ENCODE measurements at regions not wholly inside any gene's neighbourhood (a gene's known extent, or its start where the extent isn't known, plus 50 kb on each side); places are given as distances from the start of the nearest gene placed in this dataset.
"Not testable (repeated sequence)": the region's sequence is repeated elsewhere in the genome, so short reads cannot be mapped to it uniquely, and the experiment has no call there.

DNA sequence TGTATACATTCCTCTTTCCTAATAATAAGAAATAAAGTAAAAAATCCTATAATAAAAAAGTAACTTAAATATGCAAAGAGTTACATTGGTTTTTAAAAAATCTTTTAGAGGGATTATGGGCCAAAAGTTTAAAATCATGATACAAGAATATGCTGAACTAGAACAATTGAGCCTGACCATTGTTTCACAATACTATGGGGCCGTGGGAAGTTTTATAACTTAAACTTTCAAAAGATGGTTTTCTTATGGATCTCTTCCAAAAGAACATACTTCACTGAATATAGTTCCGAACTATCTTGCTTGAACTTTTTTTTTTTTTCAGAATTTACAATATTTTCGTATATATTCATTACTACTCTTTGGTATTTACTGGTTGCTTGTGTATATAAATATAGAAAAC, 97.6 kb downstream of the NFKBIZ start:
- no peak for DNase-seq (ENCODE audit: extremely low read depth, low read depth)

DNA sequence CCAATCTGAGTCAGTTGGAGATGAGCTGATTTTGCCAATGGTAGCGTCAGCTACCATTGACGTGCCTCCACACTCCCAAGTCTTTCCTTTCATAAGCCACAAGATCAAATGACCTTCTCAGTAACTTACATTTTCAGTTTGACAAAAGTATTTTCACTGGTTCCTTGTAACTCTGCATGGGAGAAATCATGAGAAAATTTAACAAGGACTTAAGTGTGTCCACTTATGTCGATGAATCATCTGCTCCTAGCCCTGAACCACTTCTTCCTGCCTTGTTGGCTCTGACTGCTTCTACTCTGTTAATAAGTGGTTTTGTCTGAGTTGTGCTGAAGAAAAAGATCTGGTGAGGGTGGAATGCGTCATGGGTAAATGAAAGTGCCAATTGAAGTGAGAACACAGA, 101.2 kb downstream of the NFKBIZ start:
- DNase-seq (ENCODE audit: extremely low read depth, low read depth): no peak

DNA sequence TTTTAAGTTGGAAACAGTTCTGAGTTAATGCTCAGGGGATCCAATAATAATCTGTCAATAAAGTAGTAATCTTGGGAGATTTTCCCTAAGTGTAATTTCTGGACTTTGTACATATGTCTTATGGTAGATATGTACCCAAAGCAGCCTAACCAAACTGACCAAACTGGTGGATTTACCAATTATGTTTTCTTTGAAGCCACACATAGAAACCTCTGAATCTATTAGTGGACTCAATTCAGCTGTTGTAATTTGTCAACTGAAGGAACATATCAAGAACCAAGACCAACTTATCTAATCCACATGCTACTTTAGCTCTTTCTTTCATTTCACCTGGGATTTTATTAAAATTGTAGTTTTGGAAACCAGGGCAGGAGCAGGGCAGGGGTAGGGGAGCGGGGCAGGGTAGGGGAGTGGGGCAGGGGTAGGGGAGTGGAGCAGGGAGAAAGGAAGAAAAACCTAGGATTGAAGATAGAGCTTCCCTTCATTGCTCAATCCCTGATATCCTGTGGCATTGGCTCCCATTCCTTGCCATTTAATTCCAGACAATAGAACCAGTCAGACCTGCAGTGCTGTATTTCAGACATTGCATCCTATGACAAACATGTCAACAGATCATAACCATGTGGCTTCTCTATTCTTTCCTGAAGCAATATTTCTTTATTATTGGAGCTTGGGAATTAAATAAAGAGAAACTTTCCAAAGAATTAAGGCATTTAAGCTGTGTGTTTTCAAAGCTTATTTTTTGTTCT, 101.8 kb downstream of the NFKBIZ start:
- DNase-seq (ENCODE audit: extremely low read depth, low read depth): no peak

DNA sequence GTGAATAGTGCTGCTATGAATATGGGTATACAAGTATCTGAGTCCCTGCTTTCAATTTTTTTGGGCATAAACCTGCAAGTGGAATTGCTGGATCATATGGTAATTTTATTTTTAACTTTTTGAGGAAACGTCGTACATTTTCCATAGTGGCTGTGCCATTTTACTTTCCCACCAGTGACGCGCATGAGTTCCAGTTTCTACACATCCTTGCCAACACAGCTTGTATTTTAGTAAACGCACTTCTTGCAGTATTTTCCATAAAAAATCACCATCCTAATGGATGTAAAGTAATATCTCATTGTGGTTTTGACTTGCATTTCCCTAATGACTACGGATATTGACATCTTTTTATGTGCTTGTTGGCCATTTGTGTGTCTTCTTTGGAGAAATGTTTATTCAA, 105.0 kb downstream of the NFKBIZ start:
- no peak for DNase-seq (ENCODE audit: extremely low read depth, low read depth)

DNA sequence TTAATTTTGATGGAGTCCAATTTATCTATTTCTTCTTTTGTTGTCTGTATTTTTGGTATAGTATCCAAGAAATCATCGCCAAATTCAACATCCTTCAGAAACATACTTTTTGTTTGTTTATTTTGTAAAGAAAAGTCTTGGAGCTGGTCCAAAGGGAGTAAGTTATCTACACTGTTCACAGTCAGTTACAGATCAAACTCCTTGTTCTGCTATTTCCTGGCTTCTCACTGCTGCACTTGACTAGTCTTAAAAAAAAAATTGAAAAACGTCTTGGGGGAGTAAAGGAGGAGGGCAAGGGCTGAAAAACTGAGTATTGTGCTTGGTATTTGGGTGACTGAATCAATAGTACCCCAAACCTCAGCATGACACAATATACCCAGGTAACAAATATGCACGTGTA, 105.6 kb downstream of the NFKBIZ start:
- DNase-seq (ENCODE audit: extremely low read depth, low read depth): no peak

DNA sequence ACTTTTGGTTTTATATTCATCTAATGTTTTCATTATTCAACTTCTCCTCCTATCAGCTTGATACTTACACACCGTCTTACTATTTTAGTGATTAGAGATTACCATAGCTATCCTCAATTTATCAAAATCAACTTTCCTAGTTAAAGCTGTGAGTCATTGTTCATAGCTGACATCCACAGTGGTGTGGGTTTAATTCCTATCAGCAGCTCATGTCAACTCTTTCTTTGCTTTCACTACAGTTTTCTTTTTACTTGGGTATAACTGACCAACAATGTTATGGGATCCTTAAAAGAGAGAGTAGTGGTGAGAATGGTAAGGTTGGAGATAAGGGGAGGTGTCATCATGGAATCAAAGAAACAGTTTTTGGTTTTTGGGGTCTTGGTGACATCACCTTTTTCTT, 112.7 kb downstream of the NFKBIZ start:
- no peak for DNase-seq (ENCODE audit: extremely low read depth, low read depth)

DNA sequence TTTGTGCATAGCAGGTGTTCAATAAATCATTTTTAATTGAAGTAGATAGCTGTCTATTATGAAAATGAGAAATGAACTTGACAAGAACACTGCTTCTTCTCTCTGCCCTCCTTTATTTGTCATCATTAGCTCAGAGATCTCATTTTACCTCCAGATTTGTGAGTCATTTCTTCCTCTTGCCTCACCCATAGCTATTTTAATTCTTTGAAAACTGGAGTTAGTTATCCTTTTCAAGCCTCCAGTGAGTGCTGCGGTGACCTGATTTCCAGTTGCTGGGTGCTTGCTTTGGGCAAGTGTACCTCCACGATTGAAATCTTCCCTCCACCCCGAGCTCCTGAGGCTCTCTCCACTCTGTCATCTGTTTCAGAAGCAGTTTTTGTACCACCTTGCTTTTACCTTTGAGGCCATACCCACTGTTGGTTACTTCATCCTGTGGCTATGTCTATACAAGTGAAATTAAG, 114.6 kb downstream of the NFKBIZ start:
- no peak for DNase-seq (ENCODE audit: extremely low read depth, low read depth)

DNA sequence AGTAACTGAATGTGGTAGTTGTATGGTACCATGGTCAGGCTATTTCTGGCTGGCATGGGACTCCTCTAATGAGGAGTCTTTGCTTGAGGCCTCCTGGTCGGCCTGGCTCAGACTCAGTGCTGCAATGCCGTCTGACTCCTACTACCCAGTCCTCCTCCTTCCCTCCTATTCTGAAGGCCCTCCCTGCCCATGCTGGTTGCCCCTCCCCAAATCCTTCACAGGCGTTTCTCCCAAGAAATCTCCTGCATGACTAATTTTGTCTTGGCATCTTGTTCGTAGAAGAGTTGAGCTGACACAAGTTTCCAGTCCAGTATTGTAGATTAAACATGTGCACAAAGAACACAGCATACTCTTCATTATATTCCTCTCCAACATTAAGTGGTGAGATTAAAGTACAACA, 115.5 kb downstream of the NFKBIZ start:
- DNase-seq (ENCODE audit: extremely low read depth, low read depth): no peak

DNA sequence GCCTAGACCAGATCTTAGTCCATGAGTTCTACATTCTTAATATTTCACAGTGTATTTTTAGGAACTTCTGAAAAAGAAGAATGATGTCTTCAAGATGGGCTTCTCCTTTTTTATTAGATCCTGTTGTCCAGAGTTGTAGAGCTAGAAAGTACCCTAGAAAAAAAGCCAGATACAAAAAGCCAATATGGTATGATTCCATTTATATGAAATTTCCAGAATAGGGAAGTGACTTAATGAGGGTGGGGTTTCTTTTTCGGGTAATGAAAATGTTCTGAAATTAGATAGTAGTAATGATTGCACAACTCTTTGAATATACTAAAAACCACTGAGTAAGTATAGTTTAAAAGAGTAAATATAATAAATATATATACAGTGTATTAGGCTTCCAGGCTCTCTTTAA, 116.9 kb downstream of the NFKBIZ start:
- no peak for DNase-seq (ENCODE audit: extremely low read depth, low read depth)

DNA sequence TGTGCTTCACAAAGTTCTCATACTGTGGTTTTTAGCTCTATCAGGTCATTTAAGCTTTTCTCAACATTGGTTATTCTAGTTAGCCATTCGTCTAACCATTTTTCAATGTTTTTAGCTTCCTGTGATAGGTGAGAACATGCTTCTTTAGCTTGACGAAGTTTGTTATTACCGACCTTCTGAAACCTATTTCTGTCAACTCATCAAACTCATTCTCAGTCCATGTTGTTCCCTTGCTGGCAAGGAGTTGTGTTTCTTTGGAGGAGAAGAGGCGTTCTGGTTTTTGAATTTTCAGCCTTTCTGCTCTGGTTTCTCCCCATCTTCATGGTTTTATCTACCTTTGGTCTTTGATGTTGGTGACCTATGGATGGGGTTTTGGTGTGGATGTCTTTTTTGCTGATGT, 120.9 kb downstream of the NFKBIZ start:
- DNase-seq (ENCODE audit: extremely low read depth, low read depth): no peak

DNA sequence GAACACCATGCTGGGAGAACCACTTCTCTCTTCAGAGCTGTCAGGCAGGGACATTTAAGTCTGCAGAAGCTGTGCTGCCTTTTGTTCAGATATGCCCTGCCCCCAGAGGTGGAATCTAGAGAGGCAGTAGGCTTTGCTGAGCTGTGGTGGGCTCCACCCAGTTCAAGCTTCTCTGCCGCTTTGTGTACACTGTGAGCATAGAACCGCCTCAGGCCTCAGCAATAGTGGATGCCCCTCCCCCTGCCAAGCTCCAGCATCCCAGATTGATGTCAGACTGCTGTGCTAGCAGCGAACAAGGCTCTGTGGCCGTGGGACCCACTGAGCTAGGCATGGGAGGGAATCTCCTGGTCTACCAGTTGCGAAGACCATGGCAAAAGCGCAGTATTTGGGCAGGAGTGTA, 121.6 kb downstream of the NFKBIZ start:
- no peak for DNase-seq (ENCODE audit: extremely low read depth, low read depth)

DNA sequence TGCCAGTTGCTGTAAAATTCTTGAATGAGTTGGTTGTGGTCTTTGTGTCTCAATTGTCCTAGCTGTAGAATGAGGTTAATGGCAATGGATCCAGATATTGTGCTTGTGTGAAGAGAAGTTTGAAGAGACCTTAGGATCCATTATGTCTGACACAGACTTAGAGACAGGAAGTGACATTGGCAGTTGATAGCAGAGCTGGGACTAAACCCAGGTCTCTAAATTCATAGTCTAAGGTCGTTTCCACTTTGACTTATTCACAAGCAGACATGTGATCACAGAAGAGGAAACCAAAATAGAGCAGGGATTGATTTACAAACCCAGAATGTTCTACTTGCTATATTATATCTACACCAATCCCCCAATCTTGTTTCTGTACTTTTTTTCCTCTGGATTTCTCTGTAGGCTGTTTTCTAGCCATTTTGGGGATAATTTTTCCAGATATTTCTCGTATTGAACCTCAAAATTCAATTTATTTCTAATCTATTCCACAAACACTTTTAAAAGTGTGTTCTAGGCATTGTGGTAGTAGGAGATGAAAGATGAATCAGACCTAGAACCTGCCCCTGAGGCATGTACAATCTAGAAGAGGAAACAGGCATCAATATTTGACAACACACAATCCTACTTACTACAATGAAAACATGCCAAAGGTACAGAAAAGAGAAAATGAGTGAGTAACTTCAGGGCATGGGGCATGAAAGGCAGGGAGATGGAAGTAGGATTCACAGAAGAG, 123.3 kb downstream of the NFKBIZ start:
- DNase-seq (ENCODE audit: extremely low read depth, low read depth): no peak

DNA sequence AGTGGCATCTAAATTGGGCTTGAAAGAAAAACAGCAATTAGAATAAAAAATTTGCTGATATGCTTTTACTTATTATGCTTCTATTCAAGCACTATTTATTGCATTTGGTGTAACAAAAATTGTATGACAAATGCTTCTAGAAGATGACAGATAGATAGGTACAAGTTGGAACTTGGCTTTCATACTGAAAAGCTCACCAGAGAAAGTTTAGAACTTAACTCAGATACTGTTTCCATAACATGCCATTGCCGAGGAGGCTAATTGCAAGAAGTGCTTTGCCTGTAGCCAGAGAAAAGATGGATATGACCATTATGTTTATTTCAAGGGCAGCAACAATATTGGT, 123.8 kb downstream of the NFKBIZ start:
- no peak for DNase-seq (ENCODE audit: extremely low read depth, low read depth)

DNA sequence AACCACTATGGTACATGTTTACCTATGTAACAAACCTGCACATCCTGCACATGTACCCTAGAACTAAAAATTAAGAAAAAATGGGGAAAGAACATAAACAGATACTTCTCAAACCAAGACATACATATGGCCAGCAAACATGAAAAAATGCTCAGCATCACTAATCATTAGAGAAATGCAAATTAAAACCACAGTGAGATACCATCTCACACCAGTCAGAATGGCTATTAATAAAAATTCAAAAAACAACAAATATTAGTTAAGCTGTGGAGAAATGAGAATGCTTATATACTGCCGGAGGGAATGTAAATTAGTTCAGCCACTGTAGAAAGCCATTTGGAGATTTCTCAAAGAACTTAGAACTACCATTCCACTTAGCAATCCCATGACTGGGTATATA, 126.1 kb downstream of the NFKBIZ start:
- DNase-seq (ENCODE audit: extremely low read depth, low read depth): not testable (repeated sequence)

DNA sequence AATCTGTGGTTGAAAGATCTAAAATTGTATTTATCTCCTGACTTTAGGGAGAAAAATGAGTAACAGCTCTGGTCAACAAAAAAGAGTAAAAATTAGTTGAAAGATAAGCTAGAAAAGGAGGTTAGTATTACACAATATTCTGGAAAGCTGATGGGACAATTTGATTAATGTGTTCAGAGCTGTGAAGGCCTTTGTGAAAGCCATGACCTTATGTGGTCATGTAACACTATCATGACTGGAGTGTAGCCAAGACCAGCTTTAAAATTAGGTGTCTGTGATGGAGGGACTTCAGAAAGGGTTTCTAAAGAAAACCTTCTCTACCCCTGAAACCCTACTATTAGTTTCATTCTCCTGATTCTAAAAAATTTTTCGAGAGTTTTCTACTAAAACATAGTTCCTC, 127.2 kb downstream of the NFKBIZ start:
- DNase-seq (ENCODE audit: extremely low read depth, low read depth): no peak

DNA sequence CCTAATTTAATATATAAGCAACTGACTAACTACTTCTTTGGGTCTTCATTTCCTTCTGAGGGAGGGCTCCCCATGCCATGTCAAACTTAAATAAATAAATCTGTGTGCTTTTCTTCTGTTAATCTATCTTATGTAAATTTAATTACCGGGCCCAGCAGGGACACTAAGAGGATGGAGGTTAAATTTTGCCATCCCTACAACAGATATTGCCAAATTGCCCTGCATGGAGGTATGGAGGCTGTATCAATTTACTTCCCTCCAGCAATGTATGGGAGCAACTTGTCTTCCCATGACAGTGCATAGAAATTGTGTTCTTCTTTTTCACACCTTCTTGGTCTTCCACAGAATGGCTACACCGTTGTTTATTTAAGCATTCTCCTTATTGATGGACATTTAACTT, 129.0 kb downstream of the NFKBIZ start:
- DNase-seq (ENCODE audit: extremely low read depth, low read depth): no peak

DNA sequence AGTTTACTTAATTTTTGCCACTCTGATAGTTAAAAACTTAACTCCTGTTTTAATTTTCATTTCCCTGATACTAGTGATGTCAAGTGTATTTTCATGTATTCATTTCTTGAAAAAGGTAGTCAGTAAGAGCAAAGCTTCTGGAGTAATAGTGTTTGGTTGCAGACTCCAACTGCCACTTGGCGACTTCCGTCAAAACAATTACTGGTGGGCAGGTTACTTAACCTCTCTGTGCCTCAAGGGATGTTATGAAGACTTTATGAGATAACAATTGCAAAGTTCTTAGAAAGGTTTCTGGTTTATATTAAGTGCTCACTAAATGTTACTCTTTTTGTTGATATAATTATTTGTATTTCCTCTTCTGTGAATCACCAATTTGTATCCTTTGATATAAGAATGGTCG, 129.7 kb downstream of the NFKBIZ start:
- no peak for DNase-seq (ENCODE audit: extremely low read depth, low read depth)

DNA sequence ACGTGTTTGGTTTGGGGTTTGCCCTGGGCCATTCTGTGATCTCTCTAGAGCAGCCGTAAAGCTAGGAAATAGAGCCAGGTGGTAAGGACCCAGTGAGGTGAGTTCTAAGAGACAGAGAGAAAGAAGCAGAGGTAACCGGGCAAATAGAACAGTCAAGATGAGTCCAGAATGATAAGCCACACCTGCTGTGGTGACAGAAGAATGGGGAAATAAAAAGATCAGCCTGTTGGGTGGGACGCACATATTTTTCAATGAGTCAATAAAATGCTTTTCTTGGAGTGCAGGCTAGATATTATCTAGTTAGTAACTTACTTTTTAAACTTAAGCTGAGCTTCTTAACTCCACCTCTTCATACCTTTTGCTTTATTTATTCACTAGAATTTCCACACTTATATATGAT, 135.0 kb downstream of the NFKBIZ start:
- no peak for DNase-seq (ENCODE audit: extremely low read depth, low read depth)

DNA sequence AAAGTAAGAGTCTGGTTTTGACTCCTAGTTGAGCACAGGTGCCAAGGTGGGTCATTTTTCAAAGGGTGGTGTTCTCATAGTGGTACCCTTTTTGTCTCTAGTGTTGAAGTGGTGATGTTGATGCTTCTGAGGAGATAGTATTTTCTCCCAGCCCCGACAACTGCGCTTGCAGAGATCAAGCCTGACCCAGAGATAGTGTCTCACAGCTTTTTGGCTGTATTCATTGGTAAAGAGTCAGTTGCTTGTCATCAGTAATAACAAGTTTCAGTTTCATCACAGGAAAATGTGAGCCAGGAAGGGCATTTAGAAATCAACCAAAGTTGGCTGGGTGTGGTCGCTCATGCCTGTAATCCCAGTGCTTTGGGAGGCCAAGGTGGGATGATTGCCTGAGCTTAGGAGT, 139.3 kb downstream of the NFKBIZ start:
- no peak for DNase-seq (ENCODE audit: extremely low read depth, low read depth)

DNA sequence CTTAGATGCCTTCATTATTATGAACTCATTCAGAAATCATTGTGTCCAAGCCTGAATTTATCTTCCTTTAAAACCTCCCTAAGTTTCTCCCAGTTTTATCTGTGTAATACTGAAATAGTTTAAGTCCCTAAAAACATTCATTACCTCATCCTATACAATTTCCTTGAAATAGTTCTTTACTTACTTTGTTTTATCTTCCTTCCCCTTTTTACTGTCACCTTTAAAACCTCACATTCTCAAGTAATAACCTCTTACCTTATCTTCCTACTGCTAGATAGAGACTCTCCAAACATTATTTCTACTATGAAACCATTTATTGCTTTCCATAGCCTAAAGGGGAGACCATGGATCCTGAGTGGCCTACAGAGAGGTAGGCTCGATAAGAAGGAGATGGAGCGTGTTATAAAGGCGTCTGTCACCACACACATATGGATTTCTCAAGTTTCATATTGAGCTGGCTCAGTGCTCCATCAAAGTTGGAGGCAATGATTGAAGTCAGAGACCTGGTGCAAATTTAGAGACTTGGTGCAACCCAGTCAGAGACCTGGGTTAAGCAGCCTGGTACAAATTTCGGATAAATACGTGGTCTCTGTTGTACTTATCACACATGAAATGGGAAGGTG, 140.4 kb downstream of the NFKBIZ start:
- DNase-seq (ENCODE audit: extremely low read depth, low read depth): no peak

DNA sequence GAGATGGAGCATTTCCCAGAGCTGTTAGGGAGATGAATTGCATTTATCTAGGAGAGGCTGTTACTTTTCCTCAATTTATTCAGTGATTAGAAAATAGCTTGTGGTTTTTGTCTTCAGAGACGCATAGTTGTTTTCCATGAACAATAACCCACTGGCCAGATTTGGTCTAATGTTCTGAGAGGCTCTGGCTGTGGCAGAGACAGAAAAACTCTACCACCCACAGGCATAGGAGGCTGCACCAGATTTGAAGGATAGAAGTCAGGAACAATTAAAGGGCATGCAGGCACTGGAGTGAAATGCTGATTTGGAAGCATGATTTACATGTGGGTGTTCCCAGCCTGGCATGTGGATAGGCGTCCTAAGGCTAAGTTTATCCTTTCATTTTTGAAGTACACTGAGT, 143.5 kb downstream of the NFKBIZ start:
- no peak for DNase-seq (ENCODE audit: extremely low read depth, low read depth)

DNA sequence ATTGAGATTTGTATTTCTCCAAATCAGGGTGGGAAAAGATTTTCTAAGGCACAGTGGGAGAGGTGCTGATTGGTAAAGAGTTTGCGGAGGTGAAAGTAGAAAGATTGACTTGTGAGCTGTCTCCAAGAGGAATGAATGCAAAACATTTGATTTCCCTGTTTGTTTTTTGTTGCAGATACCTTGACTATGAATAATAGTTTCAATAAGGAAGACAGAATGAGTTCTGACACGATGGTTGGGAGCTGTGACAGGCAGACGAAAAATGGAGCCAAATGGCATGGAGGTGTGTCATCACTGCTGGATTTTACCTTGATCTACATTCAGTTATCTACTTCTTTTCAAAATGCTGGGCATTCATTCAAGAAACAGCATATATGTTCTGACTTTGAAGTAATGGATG, 145.1 kb downstream of the NFKBIZ start:
- no peak for DNase-seq (ENCODE audit: extremely low read depth, low read depth)

All from NCI-H460 (cell line).